ENCODE measurements at regions not wholly inside any gene's neighbourhood (a gene's known extent, or its start where the extent isn't known, plus 50 kb on each side); places are given as distances from the start of the nearest gene placed in this dataset.

GRCh38 chr15:55084673-55085072 lies 112.1 kb downstream of the RSL24D1 start:
- TF ChIP-seq MAX (IDR thresholded peaks at IDR 0.05) (no peak), POLR2A (IDR thresholded peaks at IDR 0.05; ENCODE audit: borderline replicate concordance, extremely low read depth, insufficient read depth, insufficient read length) (no peak), ZBTB33 (IDR thresholded peaks at IDR 0.05; ENCODE audit: extremely low read depth, insufficient replicate concordance, low read length) (no peak), YY1 (IDR thresholded peaks at IDR 0.05; ENCODE audit: extremely low read depth, insufficient replicate concordance, low read depth, low read length) (no peak), TCF7L2 (IDR thresholded peaks at IDR 0.05; ENCODE audit: borderline replicate concordance, extremely low read depth, insufficient read depth, insufficient read length) (no peak)

Data from HCT116 (cell line).